Thyroid gland (tissue), 4 donors: ENCODE measurements at regions not wholly inside any gene's neighbourhood (a gene's known extent, or its start where the extent isn't known, plus 50 kb on each side); places are given as distances from the start of the nearest gene placed in this dataset.

Source experiments
- POLR2A ChIP-seq, 2 donors: fragments of 450-650 bp; IDR thresholded peaks; one replicate each; pipeline ENCODE4 v1.6.1; 2017; ENCODE audit warnings: antibody characterized with exemption in 2 of 2, mild to moderate bottlenecking in 2 of 2, moderate library complexity in 1 of 2
- TF ChIP-seq, protein P1 (sequence below), 6 experiments: fragments of 200-600 bp in 3 of 6; fragments of 450-650 bp in 3 of 6; sonication (generic) in 3 of 6; IDR thresholded peaks; one replicate each; pipeline ENCODE4 v1.5.1; 2016 to 2019; ENCODE audit warnings: antibody characterized with exemption in 6 of 6, mild to moderate bottlenecking in 2 of 6, inconsistent platforms in 1 of 6, moderate library complexity in 1 of 6

GRCh38 chr3:3918763-3919162, 119.5 kb downstream of the LRRN1 start:
- TF ChIP-seq, protein P1, sequence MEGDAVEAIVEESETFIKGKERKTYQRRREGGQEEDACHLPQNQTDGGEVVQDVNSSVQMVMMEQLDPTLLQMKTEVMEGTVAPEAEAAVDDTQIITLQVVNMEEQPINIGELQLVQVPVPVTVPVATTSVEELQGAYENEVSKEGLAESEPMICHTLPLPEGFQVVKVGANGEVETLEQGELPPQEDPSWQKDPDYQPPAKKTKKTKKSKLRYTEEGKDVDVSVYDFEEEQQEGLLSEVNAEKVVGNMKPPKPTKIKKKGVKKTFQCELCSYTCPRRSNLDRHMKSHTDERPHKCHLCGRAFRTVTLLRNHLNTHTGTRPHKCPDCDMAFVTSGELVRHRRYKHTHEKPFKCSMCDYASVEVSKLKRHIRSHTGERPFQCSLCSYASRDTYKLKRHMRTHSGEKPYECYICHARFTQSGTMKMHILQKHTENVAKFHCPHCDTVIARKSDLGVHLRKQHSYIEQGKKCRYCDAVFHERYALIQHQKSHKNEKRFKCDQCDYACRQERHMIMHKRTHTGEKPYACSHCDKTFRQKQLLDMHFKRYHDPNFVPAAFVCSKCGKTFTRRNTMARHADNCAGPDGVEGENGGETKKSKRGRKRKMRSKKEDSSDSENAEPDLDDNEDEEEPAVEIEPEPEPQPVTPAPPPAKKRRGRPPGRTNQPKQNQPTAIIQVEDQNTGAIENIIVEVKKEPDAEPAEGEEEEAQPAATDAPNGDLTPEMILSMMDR (IDR thresholded peaks at IDR 0.05) = no peak
- TF ChIP-seq POLR2A (IDR thresholded peaks at IDR 0.05) = no peak
